SK-N-MC (cell line): ENCODE measurements at regions not wholly inside any gene's neighbourhood (a gene's known extent, or its start where the extent isn't known, plus 50 kb on each side); places are given as distances from the start of the nearest gene placed in this dataset.

Experiments
- EZH2 ChIP-seq: fragments of 200-600 bp; sonication (generic); IDR thresholded peaks from one replicate; pipeline ENCODE4 v1.6.1; 2017; ENCODE audit warnings: antibody characterized with exemption
- POLR2AphosphoS5 ChIP-seq: IDR thresholded peaks from 2 replicates; pipeline ENCODE4 v1.6.1; 2012; ENCODE audit warnings: mild to moderate bottlenecking, low read depth, low read length, borderline replicate concordance

- no peak for TF ChIP-seq EZH2
- TF ChIP-seq POLR2AphosphoS5: no peak
Observed at GRCh38 chr11:45475173-45475572, 189.0 kb upstream of the SYT13 start.
